ENCODE measurements at regions not wholly inside any gene's neighbourhood (a gene's known extent, or its start where the extent isn't known, plus 50 kb on each side); places are given as distances from the start of the nearest gene placed in this dataset.

DNA sequence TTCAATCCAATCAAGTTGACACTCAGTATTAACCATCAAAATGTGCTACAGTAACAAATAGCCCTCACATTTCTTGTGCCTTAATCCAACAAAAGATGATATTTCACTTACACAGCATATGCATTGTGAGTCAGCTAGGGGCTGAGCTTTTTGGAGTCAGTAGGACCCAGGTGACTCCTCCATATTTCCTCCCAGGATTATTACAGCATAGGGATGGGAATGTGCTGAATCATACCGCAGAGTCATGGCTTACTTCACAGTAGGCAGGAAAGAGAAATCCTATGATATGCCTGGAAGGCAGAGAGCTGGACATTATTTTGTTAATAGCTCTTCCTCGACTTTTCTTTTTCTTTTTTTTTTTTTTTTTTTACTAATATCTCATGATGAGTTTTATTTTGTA is 153.3 kb downstream of the TMEM182 start:
- no peaks in the 10 kb centered on the region for H3K36me3 Mint-ChIP-seq (ENCODE audit: low read depth)
- H3K27ac Mint-ChIP-seq = no peak overlapping the region
- TF ChIP-seq, protein P1, sequence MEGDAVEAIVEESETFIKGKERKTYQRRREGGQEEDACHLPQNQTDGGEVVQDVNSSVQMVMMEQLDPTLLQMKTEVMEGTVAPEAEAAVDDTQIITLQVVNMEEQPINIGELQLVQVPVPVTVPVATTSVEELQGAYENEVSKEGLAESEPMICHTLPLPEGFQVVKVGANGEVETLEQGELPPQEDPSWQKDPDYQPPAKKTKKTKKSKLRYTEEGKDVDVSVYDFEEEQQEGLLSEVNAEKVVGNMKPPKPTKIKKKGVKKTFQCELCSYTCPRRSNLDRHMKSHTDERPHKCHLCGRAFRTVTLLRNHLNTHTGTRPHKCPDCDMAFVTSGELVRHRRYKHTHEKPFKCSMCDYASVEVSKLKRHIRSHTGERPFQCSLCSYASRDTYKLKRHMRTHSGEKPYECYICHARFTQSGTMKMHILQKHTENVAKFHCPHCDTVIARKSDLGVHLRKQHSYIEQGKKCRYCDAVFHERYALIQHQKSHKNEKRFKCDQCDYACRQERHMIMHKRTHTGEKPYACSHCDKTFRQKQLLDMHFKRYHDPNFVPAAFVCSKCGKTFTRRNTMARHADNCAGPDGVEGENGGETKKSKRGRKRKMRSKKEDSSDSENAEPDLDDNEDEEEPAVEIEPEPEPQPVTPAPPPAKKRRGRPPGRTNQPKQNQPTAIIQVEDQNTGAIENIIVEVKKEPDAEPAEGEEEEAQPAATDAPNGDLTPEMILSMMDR (IDR thresholded peaks at IDR 0.05; ENCODE audit: unreplicated experiment in 3 of 3) = no peak

DNA sequence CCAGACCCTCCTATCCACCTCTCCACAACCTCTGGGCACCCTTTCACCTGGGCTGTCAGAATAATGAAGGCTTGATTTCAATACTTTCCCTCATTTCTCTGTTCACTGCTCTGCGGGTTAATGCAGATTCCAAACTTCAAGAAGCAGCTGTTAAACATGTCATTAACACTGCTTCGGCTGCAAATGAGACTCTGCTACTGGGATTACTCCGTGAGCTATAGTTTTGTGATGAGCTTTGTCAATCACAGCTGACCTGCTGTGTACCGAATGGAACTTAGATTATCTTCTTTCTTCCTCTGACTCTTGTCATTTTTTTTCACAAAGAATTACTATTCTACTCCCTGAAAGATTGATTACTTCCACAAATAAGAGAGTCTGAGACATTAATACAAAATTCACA is 160.5 kb downstream of the TMEM182 start:
- Mint-ChIP-seq H3K9me3 (peaks cover 13% of the 10 kb centered on the region), H3K36me3 (ENCODE audit: low read depth) (no peaks in the 10 kb centered on the region), H3K4me3 (no peak overlapping the region), H3K27me3 (ENCODE audit: low read depth) (no peaks in the 10 kb centered on the region), H3K27ac (no peak overlapping the region), H3K4me1 (no peaks in the 10 kb centered on the region)
- TF ChIP-seq, protein P1 (IDR thresholded peaks at IDR 0.05; ENCODE audit: unreplicated experiment in 3 of 3) = no peak

More for the DNA sequence above, 153.3 kb downstream of the TMEM182 start:
- H3K4me3 Mint-ChIP-seq = no peak overlapping the region
- no peaks in the 10 kb centered on the region for H3K4me1 Mint-ChIP-seq
- H3K27me3 Mint-ChIP-seq (ENCODE audit: low read depth) = peaks cover 4% of the 10 kb centered on the region
- H3K9me3 Mint-ChIP-seq = peaks cover 21% of the 10 kb centered on the region

DNA sequence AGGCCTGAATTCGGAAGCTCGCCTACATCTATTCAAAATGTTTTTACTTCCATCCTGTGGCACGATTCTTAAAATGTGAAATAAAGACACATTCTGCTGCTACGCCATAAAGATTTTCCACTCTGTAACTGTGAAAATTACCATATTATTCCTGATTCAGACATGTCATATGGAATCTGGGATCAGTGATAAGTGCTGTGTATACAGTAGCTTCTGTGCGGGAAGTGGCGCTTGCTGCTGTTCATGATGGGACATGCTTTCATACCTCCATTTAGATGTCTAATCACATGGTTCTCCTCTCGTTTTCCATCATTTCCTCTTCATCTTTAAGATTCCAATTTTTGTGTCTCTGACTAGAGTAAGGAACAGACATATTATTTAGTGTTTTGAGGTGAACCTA is 163.2 kb downstream of the TMEM182 start:
- no peaks in the 10 kb centered on the region for H3K27me3 Mint-ChIP-seq (ENCODE audit: low read depth)
- peaks cover 2% of the 10 kb centered on the region for H3K9me3 Mint-ChIP-seq
- no peak overlapping the region for H3K4me3 Mint-ChIP-seq
- H3K27ac Mint-ChIP-seq = no peak overlapping the region
- no peaks in the 10 kb centered on the region for H3K36me3 Mint-ChIP-seq (ENCODE audit: low read depth)
- TF ChIP-seq, protein P1 (IDR thresholded peaks at IDR 0.05; ENCODE audit: unreplicated experiment in 3 of 3) = no peak
- no peaks in the 10 kb centered on the region for H3K4me1 Mint-ChIP-seq

DNA sequence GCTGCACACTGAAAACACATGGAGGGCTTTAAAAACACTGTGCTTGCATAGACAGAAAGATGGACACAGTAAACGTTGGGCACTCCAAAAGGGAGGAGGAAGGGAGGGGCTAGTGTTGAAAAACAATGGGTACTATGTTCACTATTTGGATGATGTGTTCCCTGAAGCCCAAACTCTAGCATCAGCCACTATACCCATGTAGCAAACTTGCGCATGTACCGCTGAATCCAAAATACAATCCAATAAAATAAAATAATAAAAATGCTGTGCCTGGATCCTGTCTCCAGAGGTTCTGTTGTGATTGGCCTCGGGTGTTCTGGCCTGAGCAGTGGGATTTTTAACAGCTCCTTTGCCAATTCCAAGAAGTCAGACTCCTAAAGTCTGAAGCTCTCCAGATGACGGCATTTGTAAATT is 166.0 kb downstream of the TMEM182 start:
- H3K4me1 Mint-ChIP-seq = no peaks in the 10 kb centered on the region
- no peaks in the 10 kb centered on the region for H3K36me3 Mint-ChIP-seq (ENCODE audit: low read depth)
- TF ChIP-seq, protein P1 (IDR thresholded peaks at IDR 0.05; ENCODE audit: unreplicated experiment in 3 of 3) = no peak
- H3K27me3 Mint-ChIP-seq (ENCODE audit: low read depth) = peaks cover 4% of the 10 kb centered on the region
- peaks cover 2% of the 10 kb centered on the region for H3K9me3 Mint-ChIP-seq
- no peak overlapping the region for H3K27ac Mint-ChIP-seq
- no peak overlapping the region for H3K4me3 Mint-ChIP-seq

DNA sequence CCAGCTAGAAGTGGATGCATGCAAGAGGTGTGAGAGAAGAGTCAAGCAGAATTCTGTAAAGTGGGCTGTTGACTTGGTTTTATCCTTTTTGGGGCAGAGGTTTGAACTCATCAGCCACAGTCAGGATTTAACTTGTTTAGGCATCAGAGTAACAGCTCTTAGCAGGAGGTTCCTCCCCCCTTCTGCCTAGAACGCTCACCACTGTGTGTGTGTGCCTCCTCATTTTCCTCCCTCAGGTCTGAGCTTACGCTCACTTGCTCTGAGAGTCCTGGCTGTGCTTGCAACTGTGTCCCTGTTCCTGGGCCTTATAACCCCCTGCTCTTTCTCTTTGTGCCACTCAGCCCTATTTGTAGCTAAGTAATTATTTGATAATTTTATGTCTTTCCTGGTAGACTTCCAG is 167.9 kb downstream of the TMEM182 start:
- Mint-ChIP-seq H3K4me3 (no peak overlapping the region), H3K27me3 (ENCODE audit: low read depth) (peaks cover 4% of the 10 kb centered on the region), H3K27ac (no peak overlapping the region), H3K36me3 (ENCODE audit: low read depth) (no peaks in the 10 kb centered on the region), H3K4me1 (no peaks in the 10 kb centered on the region), H3K9me3 (peaks cover 2% of the 10 kb centered on the region)
- TF ChIP-seq, protein P1 (IDR thresholded peaks at IDR 0.05; ENCODE audit: unreplicated experiment in 3 of 3) = no peak

DNA sequence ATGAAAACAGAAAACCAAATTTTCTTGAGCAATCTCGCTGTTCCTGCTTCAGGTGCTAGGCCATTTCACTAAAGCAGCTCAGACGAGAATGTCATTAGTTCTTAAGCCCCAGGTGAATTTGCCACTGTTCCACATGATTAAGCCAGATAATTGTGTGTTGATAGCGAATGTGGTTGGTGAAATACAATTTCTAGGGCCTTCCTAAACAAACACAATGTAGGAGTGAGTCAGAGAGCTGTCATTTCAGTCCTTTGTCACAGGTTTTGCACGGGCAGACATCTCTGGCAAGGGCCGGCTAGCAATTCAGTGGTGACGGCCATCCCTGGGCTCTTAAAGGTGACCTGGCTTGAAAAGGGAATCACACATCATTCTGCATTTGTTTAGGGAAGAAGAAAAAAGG is 170.7 kb downstream of the TMEM182 start:
- TF ChIP-seq, protein P1 (IDR thresholded peaks at IDR 0.05; ENCODE audit: unreplicated experiment in 3 of 3) = no peak
- no peaks in the 10 kb centered on the region for H3K36me3 Mint-ChIP-seq (ENCODE audit: low read depth)
- peaks cover under 1% of the 10 kb centered on the region for H3K9me3 Mint-ChIP-seq
- no peaks in the 10 kb centered on the region for H3K4me1 Mint-ChIP-seq
- no peak overlapping the region for H3K27ac Mint-ChIP-seq
- H3K27me3 Mint-ChIP-seq (ENCODE audit: low read depth) = peaks cover 4% of the 10 kb centered on the region
- H3K4me3 Mint-ChIP-seq = no peak overlapping the region
